Skin of body (tissue), 1 donor: ENCODE measurements at regions not wholly inside any gene's neighbourhood (a gene's known extent, or its start where the extent isn't known, plus 50 kb on each side); places are given as distances from the start of the nearest gene placed in this dataset.
A peak's percentile ranks its signal among the peaks of the same experiment; 100 is the strongest.
"Not testable (repeated sequence)": the region's sequence is repeated elsewhere in the genome, so short reads cannot be mapped to it uniquely, and the experiment has no call there.

Experiments
- DNase-seq: peaks from one replicate; lab custom pipeline; 2025; lab: John Stamatoyannopoulos, UW

DNA sequence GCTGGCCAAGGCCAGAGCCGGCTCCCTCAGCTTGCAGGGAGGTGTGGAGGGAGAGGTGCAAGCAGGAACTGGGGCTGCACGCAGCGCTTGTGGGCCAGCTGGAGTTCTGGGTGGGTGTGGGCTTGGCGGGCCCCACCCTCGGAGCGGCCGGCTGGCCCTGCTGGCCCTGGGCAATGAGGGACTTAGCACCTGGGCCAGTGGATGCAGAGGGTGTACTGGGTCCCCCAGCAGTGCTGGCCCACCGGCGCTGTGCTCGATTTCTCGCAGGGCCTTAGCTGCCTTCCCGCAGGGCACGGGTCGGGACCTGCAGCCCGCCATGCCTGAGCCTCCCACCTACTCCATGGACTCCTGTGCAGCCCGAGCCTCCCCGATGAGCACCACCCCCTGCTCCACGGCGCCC, 115.6 kb upstream of the MARK1 start:
- DNase-seq, result not testable (repeated sequence)

DNA sequence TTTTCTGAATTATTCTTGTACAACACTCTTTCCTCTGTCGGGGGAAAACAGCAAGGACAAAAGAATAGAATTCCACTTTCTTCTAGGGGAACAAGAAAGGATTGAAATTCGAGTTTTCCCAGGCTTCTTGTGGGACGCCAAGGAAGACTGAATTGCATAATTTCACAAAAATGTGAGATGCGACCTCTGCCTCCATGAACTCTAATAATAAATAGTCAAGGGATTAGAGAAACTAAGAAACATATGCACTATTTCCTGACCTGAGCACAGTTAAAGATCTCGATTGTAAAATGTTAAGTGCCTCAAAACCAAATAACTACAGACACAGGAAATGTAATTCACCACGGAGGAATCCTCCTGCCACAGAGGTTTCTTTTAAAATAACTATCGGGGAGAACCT, 117.3 kb upstream of the MARK1 start:
- DNase-seq, result peak; percentile 59

DNA sequence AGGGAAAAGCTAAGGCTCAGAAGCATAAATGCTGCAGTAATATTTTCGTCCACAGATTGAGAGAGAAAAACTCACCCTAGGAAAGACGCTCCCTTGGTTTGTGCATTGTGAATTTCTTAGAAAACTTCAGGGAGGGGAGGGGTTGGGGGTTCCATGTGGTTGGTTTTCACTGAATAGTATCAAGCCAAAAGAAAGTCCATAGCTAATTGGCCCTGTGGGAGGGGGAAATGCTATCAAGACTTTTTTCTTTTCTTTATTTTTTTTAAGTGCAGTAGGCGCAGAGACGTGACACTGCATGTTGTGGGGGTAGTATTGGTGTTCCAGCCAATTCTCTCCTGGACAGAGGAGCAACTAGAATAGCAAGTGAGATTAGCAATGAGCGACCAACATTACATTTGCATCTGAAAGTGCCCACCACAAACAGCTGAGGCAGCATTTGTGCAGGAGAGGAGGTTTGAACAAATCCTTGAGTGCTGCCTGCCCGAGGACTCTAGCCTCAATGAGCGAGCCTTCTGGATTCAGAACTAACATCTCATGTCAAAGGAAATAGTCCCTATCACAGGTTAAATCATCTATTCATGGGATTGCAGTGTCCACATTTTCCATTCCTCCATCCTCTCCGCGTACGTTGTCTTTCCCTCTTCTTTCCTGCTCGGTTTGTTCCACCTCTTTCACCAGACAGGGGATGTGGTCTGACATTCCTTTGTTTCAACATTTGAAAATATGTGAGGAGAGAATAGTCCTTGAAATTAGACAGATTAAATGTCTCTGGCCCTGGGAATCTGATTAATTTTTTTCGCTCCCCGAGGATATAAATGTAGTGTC, 118.0 kb upstream of the MARK1 start:
- peak; percentile 68 for DNase-seq

DNA sequence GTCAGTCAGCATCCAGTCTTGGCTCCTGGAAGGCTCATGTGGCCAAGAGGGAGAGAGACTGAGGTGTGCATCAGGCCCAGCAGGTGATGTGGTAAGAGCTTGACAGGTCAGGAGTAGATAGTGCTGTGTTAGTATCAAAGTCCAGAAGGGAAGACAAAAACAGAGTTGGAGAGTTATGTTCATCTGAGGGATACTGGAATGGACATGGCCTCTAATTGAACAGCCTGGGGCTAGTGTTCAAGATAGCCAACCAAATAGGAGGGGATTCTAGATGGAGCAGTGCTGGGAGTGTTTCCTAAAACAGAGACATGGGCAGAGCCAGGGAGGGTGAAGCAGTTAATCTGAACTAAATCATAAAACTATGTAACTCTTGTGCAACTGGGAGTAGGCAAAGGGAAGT, 120.7 kb upstream of the MARK1 start:
- DNase-seq, result no peak

DNA sequence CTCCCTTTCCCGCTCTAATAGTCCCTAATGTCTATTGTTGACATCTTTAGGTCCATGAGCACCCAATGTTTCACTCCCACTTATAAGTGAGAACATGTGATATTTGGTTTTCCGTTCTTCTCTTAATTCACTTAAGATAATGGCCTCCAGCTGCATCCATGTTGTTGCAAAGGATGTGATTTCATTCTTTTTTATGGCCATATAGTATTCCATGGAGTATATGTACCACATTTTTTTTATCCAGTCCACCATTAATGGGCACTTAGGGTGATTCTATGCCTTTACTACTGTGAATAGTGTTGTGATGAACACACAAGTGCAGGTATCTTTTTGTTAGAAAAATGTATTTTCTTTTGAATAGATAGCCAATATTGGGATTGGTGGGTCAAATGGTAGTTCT, 126.0 kb upstream of the RAB3GAP2 start:
- no peak for DNase-seq

DNA sequence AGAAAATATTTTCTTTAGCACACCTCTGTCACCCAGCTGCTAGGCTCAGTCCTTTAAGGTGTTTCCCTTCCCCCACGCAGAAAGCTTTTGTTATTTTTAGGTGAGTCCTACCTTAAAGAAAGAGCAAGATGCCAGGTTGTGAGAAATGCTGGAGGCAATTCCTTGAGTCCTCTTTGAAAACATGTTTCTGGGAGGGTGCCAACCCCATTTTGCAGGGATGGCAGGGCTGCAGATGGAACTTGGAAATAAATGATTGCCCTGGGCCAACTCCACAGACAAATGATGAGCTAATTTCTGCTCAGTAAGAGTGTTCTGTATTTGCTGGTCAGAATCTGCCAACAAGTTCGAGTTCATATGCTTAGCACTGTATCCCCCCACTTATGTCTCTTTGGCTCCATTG, 119.2 kb upstream of the RAB3GAP2 start:
- no peak for DNase-seq

DNA sequence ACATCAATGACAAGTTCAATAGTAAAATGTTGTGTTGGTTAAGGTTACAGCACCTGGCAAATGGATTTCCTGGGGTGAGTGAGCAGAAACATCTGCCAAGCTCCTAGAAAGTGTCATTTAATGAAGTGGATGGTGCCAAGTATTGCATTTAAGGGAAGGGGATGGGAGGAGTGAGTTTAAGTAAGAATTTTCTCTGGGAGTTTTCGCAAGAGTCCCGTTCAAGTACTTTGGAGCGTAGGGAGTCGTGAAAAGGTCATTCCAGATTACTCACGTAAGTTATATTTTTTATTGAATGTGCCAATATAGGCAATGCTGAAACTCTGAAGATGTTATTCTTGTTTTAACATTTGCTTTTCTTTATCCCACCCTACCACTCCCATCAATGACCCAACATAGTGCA, 117.4 kb upstream of the RAB3GAP2 start:
- no peak for DNase-seq

DNA sequence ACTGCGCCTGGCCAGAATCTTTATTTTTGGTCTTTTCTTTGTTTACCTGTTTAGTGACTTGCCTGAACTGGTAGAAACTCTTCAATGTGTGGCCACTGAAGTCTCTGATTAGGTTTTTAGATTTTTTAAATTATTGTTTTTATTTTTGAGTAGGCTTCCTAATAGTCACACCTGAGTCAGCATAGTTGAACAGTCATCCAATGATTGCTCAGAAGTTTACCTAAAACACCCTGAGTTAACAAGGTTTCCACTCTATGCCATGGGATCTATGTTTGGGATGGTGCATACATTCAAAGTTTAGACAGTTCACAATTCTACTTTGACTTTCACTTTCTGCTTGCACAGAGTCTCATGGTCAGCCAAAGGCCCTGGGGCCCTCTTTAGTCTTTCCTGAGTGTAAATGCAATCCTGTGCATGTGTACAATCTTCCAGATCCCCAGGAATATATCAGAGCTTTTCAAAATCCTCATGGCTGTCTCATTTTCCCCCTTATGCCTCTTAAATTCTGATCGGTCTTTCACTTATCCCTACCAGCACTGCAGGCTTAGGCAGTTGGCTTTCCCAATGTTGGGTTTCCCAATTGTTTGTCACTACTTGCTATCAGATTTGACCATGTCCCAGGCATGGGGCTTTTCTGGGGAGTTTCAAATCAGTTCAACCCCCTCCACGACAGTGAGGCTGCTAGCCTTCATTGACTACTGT, 114.4 kb upstream of the RAB3GAP2 start:
- no peak for DNase-seq

DNA sequence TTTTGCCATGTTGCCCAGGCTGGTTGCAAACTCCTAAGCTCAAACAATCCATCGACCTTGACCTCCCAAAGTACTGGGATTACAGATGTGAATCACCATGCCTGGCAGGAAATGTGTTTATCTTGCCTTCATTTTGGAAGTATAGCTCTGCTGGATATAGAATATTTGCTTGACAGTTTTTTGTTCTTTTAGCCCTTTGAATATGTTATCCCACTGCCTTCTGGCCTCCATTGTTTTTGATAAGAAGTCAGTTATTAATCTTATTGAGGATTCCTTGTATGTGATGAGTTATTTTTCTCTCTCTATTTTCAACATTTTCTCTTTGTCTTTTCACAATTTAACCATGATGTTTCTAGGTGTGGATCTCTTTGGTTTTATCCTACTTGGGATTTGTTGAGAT, 112.9 kb upstream of the RAB3GAP2 start:
- DNase-seq, result no peak

DNA sequence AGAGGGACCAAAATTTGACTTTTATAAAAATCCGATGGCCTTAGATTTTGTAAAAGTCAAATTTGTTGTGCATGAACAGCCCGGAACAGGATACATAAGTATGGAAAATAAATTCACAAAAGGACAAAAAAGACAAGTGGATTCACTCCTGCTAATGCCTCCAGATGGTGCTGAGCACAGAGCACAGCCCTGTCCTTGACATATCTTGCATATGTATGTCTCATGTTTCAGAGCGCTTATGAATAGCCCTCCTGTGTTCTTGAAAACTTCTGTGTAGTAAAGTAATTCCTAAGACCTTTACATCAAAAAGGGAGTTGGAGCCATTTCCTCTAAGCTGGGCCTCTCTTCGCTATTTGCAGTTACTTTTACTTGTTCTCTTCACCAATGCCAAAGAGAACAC, 110.7 kb upstream of the RAB3GAP2 start:
- DNase-seq, result no peak

DNA sequence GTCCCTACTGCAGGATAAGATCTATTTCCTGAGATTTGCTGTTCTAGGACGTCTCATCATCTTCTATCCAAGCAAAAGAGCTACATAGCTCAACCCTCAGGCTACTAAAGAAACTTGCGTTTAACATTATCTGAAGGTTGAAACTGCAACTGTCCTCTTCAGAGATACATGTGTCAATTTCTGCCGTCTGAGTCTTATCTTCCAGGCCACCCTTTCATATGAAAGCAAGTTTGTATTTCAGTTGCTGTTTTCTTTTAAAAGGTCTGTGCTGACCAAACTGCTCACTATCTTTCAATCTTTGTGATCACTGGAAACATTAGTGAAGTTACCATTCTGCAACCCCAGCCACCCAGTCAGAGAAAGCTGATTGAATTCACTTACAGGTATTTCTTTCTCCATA, 108.6 kb upstream of the RAB3GAP2 start:
- DNase-seq, result no peak

DNA sequence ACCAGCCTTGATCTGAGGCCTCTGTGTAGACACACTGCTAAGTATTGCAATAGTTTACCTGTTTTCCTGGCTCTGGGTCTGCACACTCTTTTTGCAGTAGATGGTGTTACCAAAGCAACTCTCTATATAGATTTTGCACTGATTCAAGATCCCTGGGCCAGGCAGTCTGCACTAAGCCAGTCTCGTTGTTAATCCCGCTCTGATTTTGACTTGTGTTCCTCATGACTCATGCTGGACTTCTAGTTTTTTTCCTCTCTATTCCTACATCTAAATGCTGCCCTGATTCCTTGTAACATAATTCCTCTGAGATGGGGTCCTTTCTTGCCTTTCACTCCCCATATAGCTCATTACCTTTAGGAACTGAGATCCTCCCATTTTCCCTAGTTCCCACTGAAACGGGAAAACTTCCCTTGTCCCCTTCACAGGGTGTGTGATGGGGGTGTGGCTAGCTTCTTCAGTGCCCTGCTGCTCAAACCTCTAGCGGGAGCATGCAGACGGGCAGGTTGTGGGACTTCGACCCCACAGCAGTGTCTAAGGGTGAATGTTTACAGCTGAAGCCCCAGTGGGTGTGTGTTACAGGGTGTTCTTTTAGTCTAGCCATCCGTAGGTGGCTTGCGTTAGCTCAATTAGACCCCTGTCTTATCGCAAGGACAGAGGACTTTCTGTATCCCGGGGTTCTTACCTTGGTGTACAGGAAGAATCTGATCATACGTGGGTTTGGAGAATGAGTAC, 106.5 kb upstream of the RAB3GAP2 start:
- DNase-seq, result no peak

DNA sequence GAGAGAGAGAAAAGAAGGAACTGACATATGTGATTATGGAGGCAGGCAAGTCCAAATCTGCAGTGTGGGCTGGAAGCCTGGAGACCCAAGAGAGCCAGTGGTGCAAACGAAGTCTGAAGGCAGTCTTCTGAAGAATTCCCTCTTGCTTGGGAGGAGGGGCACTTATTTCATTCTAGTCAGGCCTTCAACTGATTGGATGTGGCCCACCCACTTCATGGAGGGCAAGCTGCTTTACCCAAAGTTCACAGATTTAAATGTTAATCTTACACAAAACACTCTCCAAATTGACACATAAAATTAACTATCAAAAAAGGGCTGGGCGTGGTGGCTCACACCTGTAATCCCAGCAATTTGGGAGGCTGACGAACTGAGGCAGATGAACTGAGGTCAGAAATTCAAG, 103.5 kb upstream of the RAB3GAP2 start:
- no peak for DNase-seq

DNA sequence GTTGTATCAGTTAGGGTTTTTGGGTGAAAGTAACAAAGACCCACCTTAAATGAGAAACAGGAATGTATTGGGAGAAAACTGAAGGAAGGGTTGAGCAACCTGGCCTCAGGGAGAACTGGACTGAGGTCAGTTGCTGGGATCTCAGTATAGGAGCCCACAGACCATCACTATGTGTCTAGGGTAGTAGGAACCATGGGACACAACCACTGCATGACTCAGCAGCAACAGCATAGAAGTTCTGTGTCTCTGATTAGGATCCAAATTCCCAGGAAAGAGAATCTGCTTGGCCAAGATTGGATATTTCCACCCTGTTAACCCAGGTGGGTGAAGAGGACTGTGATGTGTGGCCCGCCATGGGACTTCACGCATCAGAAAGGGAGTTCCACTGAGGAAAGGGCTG, 102.2 kb upstream of the RAB3GAP2 start:
- DNase-seq, result no peak

DNA sequence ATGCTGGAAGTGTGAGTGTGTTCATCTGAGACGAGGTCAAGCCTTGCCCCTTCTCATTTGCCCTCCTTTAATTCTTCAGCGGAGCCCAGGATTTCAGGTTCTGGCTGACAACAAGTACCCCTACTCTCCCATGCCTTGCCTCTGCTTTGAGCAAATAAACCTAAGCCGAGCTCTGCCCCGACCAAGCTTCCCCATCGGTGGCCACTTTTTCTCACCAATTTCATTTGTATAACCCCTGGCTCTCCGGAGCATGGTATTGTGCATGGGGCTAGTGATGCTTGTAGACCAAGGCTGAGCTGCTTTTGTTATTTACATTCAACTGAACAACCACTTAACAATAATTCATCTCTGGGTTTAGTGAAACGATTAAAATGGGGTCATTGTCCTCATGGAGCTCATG, 100.2 kb upstream of the RAB3GAP2 start:
- no peak for DNase-seq

DNA sequence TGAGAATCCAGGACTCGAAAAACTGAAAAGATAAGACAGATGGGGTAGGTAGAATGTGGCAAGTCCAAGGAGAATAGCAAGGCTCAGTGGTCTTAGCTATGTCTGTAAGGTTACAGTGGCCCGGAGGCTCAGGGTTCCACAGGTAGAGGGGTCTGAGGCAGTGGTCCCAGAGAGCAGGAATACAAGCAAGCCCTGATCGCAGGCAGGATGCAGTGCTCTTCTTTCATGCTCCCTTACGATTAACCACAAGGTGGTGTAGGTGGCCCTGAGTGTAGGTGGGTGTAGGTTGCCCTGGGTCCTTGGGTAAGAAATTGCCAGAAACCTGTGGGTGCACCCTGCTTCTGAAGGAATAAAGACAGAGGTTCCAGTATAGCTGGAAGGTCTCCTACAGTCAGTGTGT, 99.1 kb upstream of the RAB3GAP2 start:
- DNase-seq, result no peak

DNA sequence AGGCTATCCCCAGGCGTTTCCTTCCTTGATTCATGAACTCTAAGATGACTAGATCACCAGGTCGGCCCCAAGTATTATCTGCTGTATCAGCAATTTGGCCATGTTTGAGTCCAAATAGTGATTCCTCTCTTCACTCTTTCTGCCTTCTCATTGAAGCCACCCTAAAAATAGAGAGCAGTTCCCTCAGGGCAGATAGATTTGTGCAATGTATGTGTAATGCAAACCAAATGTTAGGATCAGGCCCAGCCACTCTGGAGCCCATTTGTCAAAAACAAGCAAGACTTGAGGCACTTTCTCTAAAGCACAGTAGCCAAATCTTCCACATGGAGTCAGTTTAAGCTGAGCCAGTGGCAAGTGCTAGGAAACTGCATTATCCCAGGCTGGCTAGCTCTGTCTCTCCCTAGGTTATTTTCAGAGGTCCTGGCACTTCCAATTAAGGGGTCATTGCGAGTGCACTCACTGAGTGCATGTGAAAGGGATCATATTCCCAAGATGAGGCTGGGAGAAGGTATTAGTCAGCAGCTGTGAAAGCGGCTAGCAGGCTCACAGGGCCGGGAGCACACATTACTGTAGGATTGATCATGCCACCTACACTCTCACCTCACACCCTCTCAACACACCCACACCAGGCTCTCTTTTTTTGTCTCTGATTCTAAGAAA, 97.9 kb upstream of the RAB3GAP2 start:
- DNase-seq, result peak; percentile 99

DNA sequence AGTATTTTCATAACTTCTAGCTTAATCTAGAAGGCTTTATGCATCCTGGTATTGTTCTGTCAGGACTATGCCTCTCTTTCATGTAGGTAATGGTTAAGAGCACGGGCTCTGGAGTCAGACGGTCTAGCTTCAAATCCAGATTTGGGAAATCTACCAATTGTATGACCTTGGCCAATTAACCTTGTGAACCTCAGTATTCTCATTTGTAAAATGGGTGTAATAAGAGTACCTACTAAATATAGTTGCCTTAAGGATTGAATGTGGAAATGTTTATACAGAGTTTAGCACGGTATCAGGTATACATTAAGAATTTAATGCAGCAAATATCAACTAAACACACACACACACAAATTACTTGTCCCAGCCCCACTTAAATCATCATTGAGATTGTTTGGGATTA, 97.3 kb upstream of the RAB3GAP2 start:
- DNase-seq, result peak; percentile 58

DNA sequence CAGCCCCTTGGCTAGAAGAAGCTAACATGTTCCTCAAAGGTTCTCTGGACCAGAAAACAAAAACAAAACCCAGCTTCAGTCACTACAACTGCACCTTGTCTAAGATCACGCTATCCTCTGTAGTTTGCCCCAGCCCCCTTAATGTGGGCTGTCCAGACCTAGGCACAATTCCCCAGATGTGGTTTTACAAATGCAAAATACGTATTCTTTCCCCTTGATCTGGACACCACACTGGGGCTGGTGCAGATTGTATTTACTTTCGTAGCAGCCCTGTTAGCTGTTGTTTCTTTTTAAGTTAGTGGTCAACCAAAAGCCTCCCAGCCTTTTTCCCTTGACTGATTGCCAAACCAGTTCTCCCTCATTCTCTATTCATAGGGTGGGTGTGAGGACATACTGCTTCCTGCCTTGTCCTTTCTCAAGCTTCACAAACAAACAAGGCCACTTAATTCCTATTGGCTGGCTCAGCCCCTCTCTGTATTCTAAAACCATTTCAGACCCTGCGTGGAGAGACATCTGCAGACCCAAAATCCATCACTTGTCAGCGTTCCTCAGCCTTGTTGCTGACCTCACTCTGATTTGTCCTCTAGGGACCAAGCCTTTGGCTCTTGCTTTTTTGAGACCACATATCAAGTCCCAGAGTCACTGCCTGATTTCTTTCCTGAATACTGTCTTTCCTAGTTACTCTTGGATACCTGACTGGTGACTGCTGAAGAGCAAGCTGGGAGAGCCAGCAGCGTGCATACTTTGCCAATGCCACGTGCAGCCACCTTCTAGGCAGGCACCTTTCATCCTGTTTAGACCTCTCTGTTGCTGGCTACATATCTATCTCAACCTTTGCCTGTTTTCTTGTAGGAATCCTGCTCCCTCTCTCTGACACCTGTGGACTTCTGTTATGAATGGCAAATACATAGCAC, 96.4 kb upstream of the RAB3GAP2 start:
- peak; percentile 58 for DNase-seq

DNA sequence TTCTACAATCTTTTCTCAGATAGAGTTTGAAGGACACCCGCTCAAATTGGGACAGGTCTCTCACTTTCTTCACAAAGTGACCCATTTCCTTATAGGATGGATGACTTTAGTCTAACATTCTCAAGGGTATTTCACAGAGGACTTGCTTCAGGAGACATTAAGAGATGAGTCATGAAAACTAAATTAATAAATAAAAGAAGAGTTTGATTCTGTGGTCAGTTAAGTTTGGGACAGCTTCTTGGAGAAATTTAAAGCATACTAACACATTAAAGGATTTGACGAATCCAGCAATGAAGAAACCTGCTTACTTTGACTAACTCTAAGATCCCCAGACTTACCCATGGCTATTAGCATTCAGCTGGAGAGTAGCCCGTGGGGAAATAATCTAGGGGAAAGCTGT, 95.6 kb upstream of the RAB3GAP2 start:
- peak; percentile 6 for DNase-seq

DNA sequence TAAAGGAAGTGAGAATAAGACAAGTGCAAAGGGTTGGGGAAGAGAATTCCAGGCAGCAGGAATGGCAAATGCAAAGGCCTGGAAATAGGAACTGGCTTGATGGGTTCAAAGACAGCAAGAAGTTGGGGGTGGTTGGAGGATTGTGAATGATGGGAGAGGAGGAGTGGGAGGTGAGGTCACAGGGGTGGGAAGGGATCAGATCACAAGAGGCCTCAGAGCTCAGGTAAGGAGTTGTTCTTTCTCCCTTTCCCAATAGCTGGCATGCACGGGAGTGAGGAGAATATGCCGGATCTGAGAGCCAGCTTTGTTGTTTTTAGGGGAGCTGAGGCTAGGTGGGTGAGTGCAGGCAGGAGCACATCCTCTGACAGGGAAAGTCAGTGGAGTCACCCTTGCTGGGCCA, 94.0 kb upstream of the RAB3GAP2 start:
- no peak for DNase-seq
